HFF-Myc (cell line): ENCODE measurements at regions not wholly inside any gene's neighbourhood (a gene's known extent, or its start where the extent isn't known, plus 50 kb on each side); places are given as distances from the start of the nearest gene placed in this dataset.

Source experiments
- DNase-seq: peaks from one replicate; pipeline ENCODE4 v3.0.0-alpha.2; 2011; ENCODE audit warnings: low read depth; ENCODE audit errors: extremely low read depth
- H3K4me3 ChIP-seq: replicated peaks from 2 replicates; pipeline ENCODE4 v1.5.1; 2011; ENCODE audit warnings: low read depth, mild to moderate bottlenecking, control low read depth, low read length
- CTCF ChIP-seq: IDR thresholded peaks from 2 replicates; pipeline ENCODE4 v1.5.1; 2012; ENCODE audit warnings: mild to moderate bottlenecking, low read depth, low read length, control low read depth; ENCODE audit errors: missing control alignments

- DNase-seq, result no peak
- no peak overlapping the region for H3K4me3 ChIP-seq
- no peak for TF ChIP-seq CTCF
Measured at GRCh38 chr6:147873816-147874215, 365.3 kb downstream of the SAMD5 start.

- no peak for DNase-seq
- no peak for TF ChIP-seq CTCF
- H3K4me3 ChIP-seq, result no peak overlapping the region
Measured at GRCh38 chr6:147874322-147874721, 365.8 kb downstream of the SAMD5 start.

GRCh38 chr6:147879031-147879580 is 370.6 kb downstream of the SAMD5 start:
- TF ChIP-seq CTCF, result no peak

GRCh38 chr6:147881432-147881831 is 372.9 kb downstream of the SAMD5 start:
- TF ChIP-seq CTCF, result no peak
- no peak overlapping the region for H3K4me3 ChIP-seq
- DNase-seq, result no peak

More at GRCh38 chr6:147879031-147879580, 370.6 kb downstream of the SAMD5 start:
- no peak overlapping the region for H3K4me3 ChIP-seq
- no peak for DNase-seq

- DNase-seq, result no peak
- H3K4me3 ChIP-seq, result no peak overlapping the region
- no peak for TF ChIP-seq CTCF
Measured at GRCh38 chr6:147888374-147888773, 379.9 kb downstream of the SAMD5 start.

GRCh38 chr6:147891671-147892070 is 383.2 kb downstream of the SAMD5 start:
- TF ChIP-seq CTCF, result no peak
- DNase-seq, result no peak
- no peak overlapping the region for H3K4me3 ChIP-seq

GRCh38 chr6:147892476-147892875 is 384.0 kb downstream of the SAMD5 start:
- DNase-seq, result no peak
- no peak for TF ChIP-seq CTCF
- no peak overlapping the region for H3K4me3 ChIP-seq
